ENCODE measurements at regions not wholly inside any gene's neighbourhood (a gene's known extent, or its start where the extent isn't known, plus 50 kb on each side); places are given as distances from the start of the nearest gene placed in this dataset.

- Mint-ChIP-seq H3K4me1 (ENCODE audit: low read depth) (no peaks in the 10 kb centered on the region), H3K4me3 (no peak overlapping the region), H3K9me3 (peaks cover 9% of the 10 kb centered on the region), H3K36me3 (ENCODE audit: low read depth) (no peaks in the 10 kb centered on the region), H3K27me3 (no peaks in the 10 kb centered on the region), H3K27ac (no peak overlapping the region)
- intact Hi-C loops (cut with micrococcal nuclease) = no loop called here
Measured at GRCh38 chr2:151119374-151119773, 142.3 kb downstream of the RBM43 start.

- no peaks in the 10 kb centered on the region for H3K36me3 Mint-ChIP-seq (ENCODE audit: low read depth)
- H3K4me3 Mint-ChIP-seq = no peak overlapping the region
- intact Hi-C loops (cut with micrococcal nuclease) = no loop called here
- H3K9me3 Mint-ChIP-seq = peaks cover 9% of the 10 kb centered on the region
- no peak overlapping the region for H3K27ac Mint-ChIP-seq
- H3K27me3 Mint-ChIP-seq = no peaks in the 10 kb centered on the region
- H3K4me1 Mint-ChIP-seq (ENCODE audit: low read depth) = no peaks in the 10 kb centered on the region
Measured at GRCh38 chr2:151118269-151118668, 143.4 kb downstream of the RBM43 start.

- Mint-ChIP-seq H3K4me3 (no peak overlapping the region), H3K9me3 (peaks cover 9% of the 10 kb centered on the region), H3K27me3 (no peaks in the 10 kb centered on the region), H3K27ac (no peak overlapping the region), H3K36me3 (ENCODE audit: low read depth) (no peaks in the 10 kb centered on the region), H3K4me1 (ENCODE audit: low read depth) (no peaks in the 10 kb centered on the region)
- intact Hi-C loops (cut with micrococcal nuclease) = no loop called here
Measured at GRCh38 chr2:151114874-151115273, 146.8 kb downstream of the RBM43 start.

- Mint-ChIP-seq H3K27ac (no peak overlapping the region), H3K9me3 (peaks cover 6% of the 10 kb centered on the region), H3K27me3 (no peaks in the 10 kb centered on the region), H3K4me1 (ENCODE audit: low read depth) (no peaks in the 10 kb centered on the region), H3K36me3 (ENCODE audit: low read depth) (no peaks in the 10 kb centered on the region), H3K4me3 (no peak overlapping the region)
- intact Hi-C loops (cut with micrococcal nuclease) = no loop called here
Measured at GRCh38 chr2:151113318-151113717, 148.3 kb downstream of the RBM43 start.

- intact Hi-C loops (cut with micrococcal nuclease) = no loop called here
- Mint-ChIP-seq H3K27me3 (no peaks in the 10 kb centered on the region), H3K27ac (no peak overlapping the region), H3K9me3 (peaks cover 9% of the 10 kb centered on the region), H3K4me1 (ENCODE audit: low read depth) (no peaks in the 10 kb centered on the region), H3K4me3 (no peak overlapping the region), H3K36me3 (ENCODE audit: low read depth) (no peaks in the 10 kb centered on the region)
Measured at GRCh38 chr2:151111599-151112278, 149.9 kb downstream of the RBM43 start.

GRCh38 chr2:151106805-151107506 lies 154.7 kb downstream of the RBM43 start:
- Mint-ChIP-seq H3K36me3 (ENCODE audit: low read depth) (no peaks in the 10 kb centered on the region), H3K4me3 (no peak overlapping the region), H3K27me3 (no peaks in the 10 kb centered on the region), H3K4me1 (ENCODE audit: low read depth) (no peaks in the 10 kb centered on the region), H3K27ac (no peak overlapping the region), H3K9me3 (peaks cover 9% of the 10 kb centered on the region)
- intact Hi-C loops (cut with micrococcal nuclease) = no loop called here

- intact Hi-C loops (cut with micrococcal nuclease) = no loop called here
- Mint-ChIP-seq H3K27ac (no peak overlapping the region), H3K9me3 (peaks cover 9% of the 10 kb centered on the region), H3K4me1 (ENCODE audit: low read depth) (no peaks in the 10 kb centered on the region), H3K36me3 (ENCODE audit: low read depth) (no peaks in the 10 kb centered on the region), H3K27me3 (no peaks in the 10 kb centered on the region), H3K4me3 (no peak overlapping the region)
Measured at GRCh38 chr2:151103551-151103950, 158.1 kb downstream of the RBM43 start.

GRCh38 chr2:151102226-151102625 lies 159.4 kb downstream of the RBM43 start:
- H3K9me3 Mint-ChIP-seq = no peaks in the 10 kb centered on the region
- H3K4me3 Mint-ChIP-seq = no peak overlapping the region
- no peaks in the 10 kb centered on the region for H3K27me3 Mint-ChIP-seq
- peaks cover 3% of the 10 kb centered on the region for H3K4me1 Mint-ChIP-seq (ENCODE audit: low read depth)
- H3K36me3 Mint-ChIP-seq (ENCODE audit: low read depth) = no peaks in the 10 kb centered on the region
- intact Hi-C loops (cut with micrococcal nuclease) = no loop called here
- H3K27ac Mint-ChIP-seq = no peak overlapping the region

GRCh38 chr2:151098841-151099240 lies 162.8 kb downstream of the RBM43 start:
- Mint-ChIP-seq H3K27me3 (no peaks in the 10 kb centered on the region), H3K4me3 (no peak overlapping the region)
- intact Hi-C loops (cut with micrococcal nuclease) = no loop called here

GRCh38 chr2:151097895-151098294 lies 163.8 kb downstream of the RBM43 start:
- intact Hi-C loops (cut with micrococcal nuclease) = no loop called here
- Mint-ChIP-seq H3K9me3 (peaks cover 7% of the 10 kb centered on the region), H3K4me1 (ENCODE audit: low read depth) (peaks cover 19% of the 10 kb centered on the region), H3K27ac (no peak overlapping the region), H3K36me3 (ENCODE audit: low read depth) (no peaks in the 10 kb centered on the region), H3K27me3 (no peaks in the 10 kb centered on the region), H3K4me3 (no peak overlapping the region)

More at GRCh38 chr2:151098841-151099240, 162.8 kb downstream of the RBM43 start:
- peaks cover 19% of the 10 kb centered on the region for H3K4me1 Mint-ChIP-seq (ENCODE audit: low read depth)
- no peaks in the 10 kb centered on the region for H3K36me3 Mint-ChIP-seq (ENCODE audit: low read depth)
- H3K9me3 Mint-ChIP-seq = peaks cover 7% of the 10 kb centered on the region
- H3K27ac Mint-ChIP-seq = no peak overlapping the region

- no peak overlapping the region for H3K4me3 Mint-ChIP-seq
- H3K36me3 Mint-ChIP-seq (ENCODE audit: low read depth) = no peaks in the 10 kb centered on the region
- intact Hi-C loops (cut with micrococcal nuclease) = no loop called here
Measured at GRCh38 chr2:151097128-151097527, 164.5 kb downstream of the RBM43 start.

GRCh38 chr2:151096235-151096634 lies 165.4 kb downstream of the RBM43 start:
- intact Hi-C loops (cut with micrococcal nuclease) = no loop called here
- H3K9me3 Mint-ChIP-seq = peaks cover 7% of the 10 kb centered on the region
- H3K4me1 Mint-ChIP-seq (ENCODE audit: low read depth) = peaks cover 19% of the 10 kb centered on the region

More at GRCh38 chr2:151097128-151097527, 164.5 kb downstream of the RBM43 start:
- peaks cover 7% of the 10 kb centered on the region for H3K9me3 Mint-ChIP-seq
- peaks cover 19% of the 10 kb centered on the region for H3K4me1 Mint-ChIP-seq (ENCODE audit: low read depth)
- no peaks in the 10 kb centered on the region for H3K27me3 Mint-ChIP-seq
- H3K27ac Mint-ChIP-seq = no peak overlapping the region

GRCh38 chr2:151095463-151095862 lies 166.2 kb downstream of the RBM43 start:
- Mint-ChIP-seq H3K27me3 (no peaks in the 10 kb centered on the region), H3K4me1 (ENCODE audit: low read depth) (peaks cover 19% of the 10 kb centered on the region), H3K9me3 (peaks cover 7% of the 10 kb centered on the region), H3K4me3 (no peak overlapping the region), H3K36me3 (ENCODE audit: low read depth) (no peaks in the 10 kb centered on the region), H3K27ac (no peak overlapping the region)
- intact Hi-C loops (cut with micrococcal nuclease) = no loop called here

More at GRCh38 chr2:151096235-151096634, 165.4 kb downstream of the RBM43 start:
- no peak overlapping the region for H3K27ac Mint-ChIP-seq
- H3K36me3 Mint-ChIP-seq (ENCODE audit: low read depth) = no peaks in the 10 kb centered on the region
- H3K27me3 Mint-ChIP-seq = no peaks in the 10 kb centered on the region
- no peak overlapping the region for H3K4me3 Mint-ChIP-seq

GRCh38 chr2:151091583-151091982 lies 170.1 kb downstream of the RBM43 start:
- H3K27ac Mint-ChIP-seq = no peak overlapping the region
- intact Hi-C loops (cut with micrococcal nuclease) = no loop called here
- H3K9me3 Mint-ChIP-seq = peaks cover 7% of the 10 kb centered on the region

More at GRCh38 chr2:151091583-151091982, 170.1 kb downstream of the RBM43 start:
- H3K27me3 Mint-ChIP-seq = no peaks in the 10 kb centered on the region
- no peaks in the 10 kb centered on the region for H3K36me3 Mint-ChIP-seq (ENCODE audit: low read depth)
- H3K4me1 Mint-ChIP-seq (ENCODE audit: low read depth) = peaks cover 10% of the 10 kb centered on the region
- H3K4me3 Mint-ChIP-seq = no peak overlapping the region
